ENCODE measurements at regions not wholly inside any gene's neighbourhood (a gene's known extent, or its start where the extent isn't known, plus 50 kb on each side); places are given as distances from the start of the nearest gene placed in this dataset.
A peak's percentile ranks its signal among the peaks of the same experiment; 100 is the strongest.
"Not testable (repeated sequence)": the region's sequence is repeated elsewhere in the genome, so short reads cannot be mapped to it uniquely, and the experiment has no call there.

GRCh38 chr14:55912344-55912743 is 205.9 kb upstream of the PELI2 start:
- WGBS, 2 experiments (ENCODE audit: insufficient coverage in 2 of 2): 89 to 100% methylated on average over 2 to 5 of the region's 5 CpGs

GRCh38 chr14:55913324-55914025 is 204.7 kb upstream of the PELI2 start:
- WGBS, 2 experiments (ENCODE audit: insufficient coverage in 2 of 2): 69 to 76% methylated on average over 6 to 7 of the region's 8 CpGs
- H3K27ac ChIP-seq (ENCODE audit: low read depth, low read length, severe bottlenecking): no peak overlapping the region
- no peaks in the 10 kb centered on the region for H3K4me1 ChIP-seq (ENCODE audit: control insufficient read depth, insufficient read depth, low read length, poor library complexity, severe bottlenecking)
- H3K9me3 ChIP-seq (ENCODE audit: control insufficient read depth, low read length): no peaks in the 10 kb centered on the region
- no peaks in the 10 kb centered on the region for H3K36me3 ChIP-seq (ENCODE audit: control insufficient read depth, insufficient read depth, low read length)
- H3K4me3 ChIP-seq (ENCODE audit: extremely low read depth, insufficient read depth, low read length, poor library complexity, severe bottlenecking): no peak overlapping the region

More at GRCh38 chr14:55912344-55912743, 205.9 kb upstream of the PELI2 start:
- Histone ChIP-seq H3K4me1 (ENCODE audit: control insufficient read depth, insufficient read depth, low read length, poor library complexity, severe bottlenecking) (no peaks in the 10 kb centered on the region), H3K9me3 (ENCODE audit: control insufficient read depth, low read length) (no peaks in the 10 kb centered on the region), H3K36me3 (ENCODE audit: control insufficient read depth, insufficient read depth, low read length) (no peaks in the 10 kb centered on the region), H3K27ac (ENCODE audit: low read depth, low read length, severe bottlenecking) (no peak overlapping the region), H3K4me3 (ENCODE audit: extremely low read depth, insufficient read depth, low read length, poor library complexity, severe bottlenecking) (no peak overlapping the region)

- H3K27ac ChIP-seq (ENCODE audit: low read depth, low read length, severe bottlenecking): no peak overlapping the region
- no peaks in the 10 kb centered on the region for H3K9me3 ChIP-seq (ENCODE audit: control insufficient read depth, low read length)
These were observed 203.4 kb upstream of the PELI2 start for GRCh38 chr14:55914771-55915170.

GRCh38 chr14:55915456-55915855 is 202.8 kb upstream of the PELI2 start:
- Histone ChIP-seq H3K4me3 (ENCODE audit: extremely low read depth, insufficient read depth, low read length, poor library complexity, severe bottlenecking) (no peak overlapping the region), H3K9me3 (ENCODE audit: control insufficient read depth, low read length) (no peaks in the 10 kb centered on the region), H3K4me1 (ENCODE audit: control insufficient read depth, insufficient read depth, low read length, poor library complexity, severe bottlenecking) (no peaks in the 10 kb centered on the region), H3K27ac (ENCODE audit: low read depth, low read length, severe bottlenecking) (no peak overlapping the region), H3K36me3 (ENCODE audit: control insufficient read depth, insufficient read depth, low read length) (no peaks in the 10 kb centered on the region)
- WGBS, 2 experiments (ENCODE audit: insufficient coverage in 2 of 2): no CpG with 5 or more reads among the region's 1 CpG

More at GRCh38 chr14:55914771-55915170, 203.4 kb upstream of the PELI2 start:
- Histone ChIP-seq H3K4me1 (ENCODE audit: control insufficient read depth, insufficient read depth, low read length, poor library complexity, severe bottlenecking) (no peaks in the 10 kb centered on the region), H3K4me3 (ENCODE audit: extremely low read depth, insufficient read depth, low read length, poor library complexity, severe bottlenecking) (no peak overlapping the region), H3K36me3 (ENCODE audit: control insufficient read depth, insufficient read depth, low read length) (no peaks in the 10 kb centered on the region)

GRCh38 chr14:55919800-55920199 is 198.4 kb upstream of the PELI2 start:
- H3K27ac ChIP-seq (ENCODE audit: low read depth, low read length, severe bottlenecking); H3K36me3 ChIP-seq (ENCODE audit: control insufficient read depth, insufficient read depth, low read length); H3K4me1 ChIP-seq (ENCODE audit: control insufficient read depth, insufficient read depth, low read length, poor library complexity, severe bottlenecking); H3K4me3 ChIP-seq (ENCODE audit: extremely low read depth, insufficient read depth, low read length, poor library complexity, severe bottlenecking); H3K9me3 ChIP-seq (ENCODE audit: control insufficient read depth, low read length): not testable (repeated sequence)
- 95 to 96% methylated on average over 7 to 10 of the region's 13 CpGs for WGBS, 2 experiments (ENCODE audit: insufficient coverage in 2 of 2)

- Histone ChIP-seq H3K9me3 (ENCODE audit: control insufficient read depth, low read length) (no peaks in the 10 kb centered on the region), H3K36me3 (ENCODE audit: control insufficient read depth, insufficient read depth, low read length) (no peaks in the 10 kb centered on the region), H3K27ac (ENCODE audit: low read depth, low read length, severe bottlenecking) (no peak overlapping the region), H3K4me3 (ENCODE audit: extremely low read depth, insufficient read depth, low read length, poor library complexity, severe bottlenecking) (no peak overlapping the region), H3K4me1 (ENCODE audit: control insufficient read depth, insufficient read depth, low read length, poor library complexity, severe bottlenecking) (no peaks in the 10 kb centered on the region)
- no CpG with 5 or more reads among the region's 1 CpG for WGBS, 2 experiments (ENCODE audit: insufficient coverage in 2 of 2)
These were observed 196.7 kb upstream of the PELI2 start for GRCh38 chr14:55921511-55921910.

GRCh38 chr14:55926007-55926406 is 192.2 kb upstream of the PELI2 start:
- WGBS, 2 experiments (ENCODE audit: insufficient coverage in 2 of 2): 92 to 97% methylated on average over 5 to 6 of the region's 6 CpGs
- H3K27ac ChIP-seq (ENCODE audit: low read depth, low read length, severe bottlenecking): no peak overlapping the region
- no peaks in the 10 kb centered on the region for H3K36me3 ChIP-seq (ENCODE audit: control insufficient read depth, insufficient read depth, low read length)
- H3K4me3 ChIP-seq (ENCODE audit: extremely low read depth, insufficient read depth, low read length, poor library complexity, severe bottlenecking): no peak overlapping the region
- H3K4me1 ChIP-seq (ENCODE audit: control insufficient read depth, insufficient read depth, low read length, poor library complexity, severe bottlenecking): no peaks in the 10 kb centered on the region
- H3K9me3 ChIP-seq (ENCODE audit: control insufficient read depth, low read length): no peaks in the 10 kb centered on the region

- WGBS, 2 experiments (ENCODE audit: insufficient coverage in 2 of 2): 78% methylated on average over 2 of the region's 2 CpGs; no CpG with 5 or more reads in 1 of the 2 experiments
These were observed 191.2 kb upstream of the PELI2 start for GRCh38 chr14:55927028-55927427.

GRCh38 chr14:55928276-55928675 is 189.9 kb upstream of the PELI2 start:
- H3K27ac ChIP-seq (ENCODE audit: low read depth, low read length, severe bottlenecking): no peak overlapping the region
- no peak overlapping the region for H3K4me3 ChIP-seq (ENCODE audit: extremely low read depth, insufficient read depth, low read length, poor library complexity, severe bottlenecking)
- no peaks in the 10 kb centered on the region for H3K36me3 ChIP-seq (ENCODE audit: control insufficient read depth, insufficient read depth, low read length)
- no peaks in the 10 kb centered on the region for H3K9me3 ChIP-seq (ENCODE audit: control insufficient read depth, low read length)
- 70% methylated on average over 1 of the region's 2 CpGs; no CpG with 5 or more reads in 1 of the 2 experiments for WGBS, 2 experiments (ENCODE audit: insufficient coverage in 2 of 2)
- H3K4me1 ChIP-seq (ENCODE audit: control insufficient read depth, insufficient read depth, low read length, poor library complexity, severe bottlenecking): no peaks in the 10 kb centered on the region

More at GRCh38 chr14:55927028-55927427, 191.2 kb upstream of the PELI2 start:
- Histone ChIP-seq H3K36me3 (ENCODE audit: control insufficient read depth, insufficient read depth, low read length) (no peaks in the 10 kb centered on the region), H3K4me1 (ENCODE audit: control insufficient read depth, insufficient read depth, low read length, poor library complexity, severe bottlenecking) (no peaks in the 10 kb centered on the region), H3K9me3 (ENCODE audit: control insufficient read depth, low read length) (no peaks in the 10 kb centered on the region), H3K4me3 (ENCODE audit: extremely low read depth, insufficient read depth, low read length, poor library complexity, severe bottlenecking) (no peak overlapping the region), H3K27ac (ENCODE audit: low read depth, low read length, severe bottlenecking) (peak overlapping the region; percentile 41)

GRCh38 chr14:55929136-55929535 is 189.1 kb upstream of the PELI2 start:
- Histone ChIP-seq H3K9me3 (ENCODE audit: control insufficient read depth, low read length) (no peaks in the 10 kb centered on the region), H3K4me3 (ENCODE audit: extremely low read depth, insufficient read depth, low read length, poor library complexity, severe bottlenecking) (no peak overlapping the region), H3K4me1 (ENCODE audit: control insufficient read depth, insufficient read depth, low read length, poor library complexity, severe bottlenecking) (no peaks in the 10 kb centered on the region), H3K36me3 (ENCODE audit: control insufficient read depth, insufficient read depth, low read length) (no peaks in the 10 kb centered on the region), H3K27ac (ENCODE audit: low read depth, low read length, severe bottlenecking) (no peak overlapping the region)
- WGBS, 2 experiments (ENCODE audit: insufficient coverage in 2 of 2): 83 to 86% methylated on average over 1 to 4 of the region's 4 CpGs

- WGBS, 2 experiments (ENCODE audit: insufficient coverage in 2 of 2): 83 to 100% methylated on average over 2 to 3 of the region's 5 CpGs
- Histone ChIP-seq H3K9me3 (ENCODE audit: control insufficient read depth, low read length) (no peaks in the 10 kb centered on the region), H3K4me1 (ENCODE audit: control insufficient read depth, insufficient read depth, low read length, poor library complexity, severe bottlenecking) (no peaks in the 10 kb centered on the region), H3K27ac (ENCODE audit: low read depth, low read length, severe bottlenecking) (no peak overlapping the region), H3K36me3 (ENCODE audit: control insufficient read depth, insufficient read depth, low read length) (no peaks in the 10 kb centered on the region), H3K4me3 (ENCODE audit: extremely low read depth, insufficient read depth, low read length, poor library complexity, severe bottlenecking) (no peak overlapping the region)
These were observed 188.0 kb upstream of the PELI2 start for GRCh38 chr14:55930016-55930784.

All from mesodermal cell (in vitro differentiated cells).